Tibial nerve (tissue), 4 donors: ENCODE measurements at regions not wholly inside any gene's neighbourhood (a gene's known extent, or its start where the extent isn't known, plus 50 kb on each side); places are given as distances from the start of the nearest gene placed in this dataset.

Experiments
- DNase-seq, 2 donors: peaks; one replicate each; pipeline ENCODE4 v3.0.0-alpha.2; 2019; ENCODE audit warnings: low spot score in 2 of 2
- H3K27ac ChIP-seq, 4 donors: fragments of 200-600 bp; sonication (generic) in 3 of 4; one replicate each; pipeline ENCODE4 v1.5.1; 2017 to 2019; ENCODE audit warnings: mild to moderate bottlenecking in 1 of 4
- H3K27me3 ChIP-seq, 2 donors: fragments of 200-600 bp; sonication (generic) in 1 of 2; one replicate each; pipeline versions ENCODE4 v1.5.1 to v1.6.0; 2017 to 2019
- H3K36me3 ChIP-seq, 3 donors: fragments of 200-600 bp; sonication (generic); one replicate each; pipeline ENCODE4 v1.5.1; 2018 to 2019
- H3K4me1 ChIP-seq, 4 donors: fragments of 200-600 bp; sonication (generic) in 3 of 4; one replicate each; pipeline ENCODE4 v1.5.1; 2017 to 2019
- H3K4me3 ChIP-seq, 4 donors: fragments of 200-600 bp; sonication (generic) in 3 of 4; one replicate each; pipeline ENCODE4 v1.5.1; 2017 to 2019; ENCODE audit warnings: mild to moderate bottlenecking in 1 of 4, moderate library complexity in 1 of 4
- H3K9me3 ChIP-seq, 4 donors: fragments of 200-600 bp; sonication (generic) in 3 of 4; one replicate each; pipeline ENCODE4 v1.5.1; 2017 to 2019
- CTCF ChIP-seq, 5 experiments: fragments of 200-600 bp in 3 of 5; fragments of 450-650 bp in 2 of 5; sonication (generic) in 3 of 5; IDR thresholded peaks; one replicate each; pipeline ENCODE4 v1.5.1; 2016 to 2019; ENCODE audit warnings: antibody characterized with exemption in 5 of 5, mild to moderate bottlenecking in 3 of 5, moderate library complexity in 2 of 5
- EP300 ChIP-seq, 2 donors: sonication (generic); formaldehyde crosslinking; IDR thresholded peaks; one replicate each; pipeline ENCODE4 v1.6.1; 2017; ENCODE audit warnings: antibody characterized with exemption in 2 of 2, mild to moderate bottlenecking in 1 of 2
- POLR2A ChIP-seq, 2 donors: fragments of 450-650 bp; IDR thresholded peaks; one replicate each; pipeline ENCODE4 v1.6.1; 2017; ENCODE audit warnings: antibody characterized with exemption in 2 of 2, mild to moderate bottlenecking in 2 of 2, moderate library complexity in 2 of 2
- WGBS, 2 donors: methylation state at CpG; one replicate each; pipeline ENCODE4 v1.1.5; 2018; 5-methylcytosine and 5-hydroxymethylcytosine counted together

- 43 to 50% methylated on average over 14 of the region's 14 CpGs for WGBS, 2 donors
- TF ChIP-seq CTCF (IDR thresholded peaks at IDR 0.05): no peak
- TF ChIP-seq POLR2A (IDR thresholded peaks at IDR 0.05): no peak
- no peak for TF ChIP-seq EP300 (IDR thresholded peaks at IDR 0.05)
- H3K9me3 ChIP-seq: no peaks in the 10 kb centered on the region
- H3K4me3 ChIP-seq: no peak overlapping the region
- no peak overlapping the region for H3K27ac ChIP-seq
- no peak for DNase-seq
- H3K27me3 ChIP-seq: no peaks in the 10 kb centered on the region
- H3K4me1 ChIP-seq: no peaks in the 10 kb centered on the region
- H3K36me3 ChIP-seq: no peaks in the 10 kb centered on the region
Observed at GRCh38 chr10:20995123-20995987, 98.2 kb upstream of the NEBL start.

GRCh38 chr10:20993830-20994527, 96.9 kb upstream of the NEBL start:
- no peak for DNase-seq
- H3K4me3 ChIP-seq: no peak overlapping the region
- no peaks in the 10 kb centered on the region for H3K9me3 ChIP-seq
- H3K36me3 ChIP-seq: no peaks in the 10 kb centered on the region
- TF ChIP-seq EP300 (IDR thresholded peaks at IDR 0.05) (no peak), CTCF (IDR thresholded peaks at IDR 0.05) (no peak), POLR2A (IDR thresholded peaks at IDR 0.05) (no peak)
- WGBS, 2 donors: 90 to 91% methylated on average over 7 of the region's 7 CpGs
- H3K27ac ChIP-seq: no peak overlapping the region
- no peaks in the 10 kb centered on the region for H3K4me1 ChIP-seq
- no peaks in the 10 kb centered on the region for H3K27me3 ChIP-seq

- Histone ChIP-seq H3K4me3 (no peak overlapping the region), H3K36me3 (no peaks in the 10 kb centered on the region), H3K4me1 (no peaks in the 10 kb centered on the region), H3K27me3 (no peaks in the 10 kb centered on the region), H3K9me3 (peaks cover 0 to 1% (median 0%) of the 10 kb centered on the region in 4 donors), H3K27ac (no peak overlapping the region)
- TF ChIP-seq CTCF (IDR thresholded peaks at IDR 0.05) (no peak), EP300 (IDR thresholded peaks at IDR 0.05) (no peak), POLR2A (IDR thresholded peaks at IDR 0.05) (no peak)
- WGBS, 2 donors: 92 to 93% methylated on average over 4 of the region's 4 CpGs
- no peak for DNase-seq
Observed at GRCh38 chr10:20993389-20993788, 96.3 kb upstream of the NEBL start.

GRCh38 chr10:20991526-20991925, 94.4 kb upstream of the NEBL start:
- Histone ChIP-seq H3K4me1 (no peaks in the 10 kb centered on the region), H3K9me3 (peaks cover 0 to 10% (median 0%) of the 10 kb centered on the region in 4 donors), H3K27ac (no peak overlapping the region), H3K4me3 (no peak overlapping the region), H3K36me3 (no peaks in the 10 kb centered on the region), H3K27me3 (no peaks in the 10 kb centered on the region)
- no peak for DNase-seq
- TF ChIP-seq EP300 (IDR thresholded peaks at IDR 0.05) (no peak), POLR2A (IDR thresholded peaks at IDR 0.05) (no peak), CTCF (IDR thresholded peaks at IDR 0.05) (no peak)
- WGBS, 2 donors: 92 to 94% methylated on average over 1 of the region's 1 CpG

- 85 to 89% methylated on average over 1 of the region's 1 CpG for WGBS, 2 donors
- H3K36me3 ChIP-seq: no peaks in the 10 kb centered on the region
- peaks cover 0 to 10% (median 0%) of the 10 kb centered on the region in 4 donors for H3K9me3 ChIP-seq
- H3K4me1 ChIP-seq: no peaks in the 10 kb centered on the region
- no peak for DNase-seq
- TF ChIP-seq CTCF (IDR thresholded peaks at IDR 0.05) (no peak), EP300 (IDR thresholded peaks at IDR 0.05) (no peak), POLR2A (IDR thresholded peaks at IDR 0.05) (no peak)
- H3K4me3 ChIP-seq: no peak overlapping the region
- no peaks in the 10 kb centered on the region for H3K27me3 ChIP-seq
- H3K27ac ChIP-seq: no peak overlapping the region
Observed at GRCh38 chr10:20990604-20991003, 93.5 kb upstream of the NEBL start.
